ENCODE measurements at regions not wholly inside any gene's neighbourhood (a gene's known extent, or its start where the extent isn't known, plus 50 kb on each side); places are given as distances from the start of the nearest gene placed in this dataset.
"Not testable (repeated sequence)": the region's sequence is repeated elsewhere in the genome, so short reads cannot be mapped to it uniquely, and the experiment has no call there.

DNA sequence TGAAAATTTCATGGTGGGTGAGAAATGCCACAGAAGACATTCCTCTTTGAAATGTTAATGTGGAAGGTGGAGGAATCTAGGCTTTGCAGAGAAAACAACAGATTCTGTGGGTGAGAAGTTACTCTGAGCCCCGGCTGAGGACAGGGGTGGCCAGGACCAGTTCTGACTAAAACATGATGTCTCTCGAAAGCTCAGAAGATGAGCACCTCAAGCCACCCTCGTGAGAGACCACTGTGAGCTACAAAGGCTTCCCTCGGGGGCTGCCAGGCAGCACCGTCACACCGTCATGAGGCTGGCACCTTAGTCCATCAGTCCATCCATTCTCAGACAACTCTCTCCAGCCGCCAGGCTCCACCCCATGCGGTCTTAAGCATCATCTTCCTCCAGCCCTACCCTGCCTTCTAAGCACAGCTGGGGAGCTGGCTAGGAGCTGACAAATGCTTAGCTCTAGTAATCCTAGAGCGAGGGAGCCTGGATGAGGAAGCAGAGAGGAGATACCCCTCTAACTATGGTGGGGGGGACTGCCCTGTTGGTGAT lies 360.5 kb downstream of the SHANK2 start:
- no peak for DNase-seq (ENCODE audit: low read depth in 2 of 2)

DNA sequence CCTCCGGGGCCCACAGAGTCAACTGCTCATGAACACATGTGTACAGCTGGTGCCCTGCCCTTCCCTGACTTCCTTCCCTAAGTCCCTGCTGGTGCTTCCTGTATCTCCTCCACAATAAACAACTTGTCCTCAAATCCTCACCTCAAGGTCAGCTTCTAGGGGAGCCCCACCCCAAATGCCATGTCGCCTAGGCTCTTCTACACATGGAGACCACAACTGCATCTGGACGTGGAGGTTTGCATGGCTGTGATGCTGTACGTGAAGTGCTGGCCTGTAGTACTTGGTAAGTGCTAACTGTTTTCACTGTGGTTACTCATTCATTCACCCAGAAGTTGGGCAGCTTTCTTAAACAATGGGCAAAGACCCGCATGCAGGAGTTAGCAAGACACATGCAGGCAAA lies 359.5 kb downstream of the SHANK2 start:
- DNase-seq (ENCODE audit: low read depth in 2 of 2) = no peak

DNA sequence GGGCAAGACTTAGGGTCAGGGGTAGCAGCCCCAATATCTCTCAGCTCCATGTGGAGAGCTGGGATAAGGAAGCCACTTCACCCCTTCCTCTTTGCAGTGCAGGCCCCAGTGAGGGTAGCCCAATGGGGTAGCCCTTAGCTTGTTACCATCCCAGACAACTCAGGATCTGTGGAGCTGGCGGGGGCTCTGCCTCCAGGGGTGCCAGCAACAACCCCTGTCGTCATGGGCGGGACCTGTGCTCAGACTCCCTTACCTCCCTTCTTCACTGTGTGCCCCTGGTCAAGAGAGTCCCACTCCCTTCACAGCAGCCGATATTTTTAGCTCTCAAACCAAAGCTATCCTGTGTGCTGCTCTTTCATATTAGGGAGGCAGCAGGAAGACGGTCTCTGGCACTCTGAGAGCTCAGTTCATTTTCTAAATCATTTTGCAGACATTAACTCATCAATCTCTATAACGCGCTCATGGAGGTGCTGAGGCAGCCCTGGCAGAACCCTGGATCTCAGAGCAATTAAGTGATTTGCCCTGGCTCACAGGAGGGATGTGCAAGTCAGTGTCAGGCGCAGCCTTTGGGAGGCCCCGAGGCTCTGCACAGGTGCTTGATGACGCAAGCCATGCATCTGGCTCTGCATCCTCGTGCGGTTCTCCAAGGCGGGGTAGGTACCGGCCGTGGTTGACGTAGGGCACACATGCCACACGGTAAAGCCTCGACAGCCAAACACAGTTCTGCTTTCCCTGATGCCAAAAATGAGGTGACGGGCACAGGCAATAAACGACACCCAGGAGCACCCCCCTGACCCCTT lies 357.6 kb downstream of the SHANK2 start:
- no peak for DNase-seq (ENCODE audit: low read depth in 2 of 2)

- DNase-seq (ENCODE audit: low read depth in 2 of 2) = no peak
Measured at GRCh38 chr11:70895366-70895670, 357.1 kb downstream of the SHANK2 start.

- no peak for DNase-seq (ENCODE audit: low read depth in 2 of 2)
Measured at GRCh38 chr11:70897429-70897828, 354.9 kb downstream of the SHANK2 start.

GRCh38 chr11:70899616-70900015 lies 352.8 kb downstream of the SHANK2 start:
- DNase-seq (ENCODE audit: low read depth in 2 of 2) = no peak

DNA sequence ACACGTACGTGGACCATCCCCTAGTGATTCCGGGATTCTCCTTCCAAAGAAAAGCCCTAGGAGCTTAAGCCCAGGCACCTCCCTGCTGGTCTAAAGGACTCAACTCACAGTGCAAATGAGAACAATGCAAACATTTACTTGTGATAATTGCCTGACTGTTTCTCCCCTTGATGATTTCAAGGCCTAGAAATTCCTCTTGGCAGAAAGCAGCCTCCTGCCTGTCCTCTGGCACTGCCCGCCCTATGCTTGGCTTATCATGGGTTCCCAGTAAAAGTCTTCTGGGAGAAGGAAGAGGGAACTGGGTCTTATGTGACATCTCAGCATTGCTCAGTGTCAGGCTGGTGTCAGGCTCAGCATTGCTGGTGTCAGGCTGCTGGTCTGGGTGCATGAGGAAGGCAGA lies 351.8 kb downstream of the SHANK2 start:
- DNase-seq (ENCODE audit: low read depth in 2 of 2) = no peak

- DNase-seq (ENCODE audit: low read depth in 2 of 2) = no peak
Measured at GRCh38 chr11:70901951-70902521, 350.3 kb downstream of the SHANK2 start.

DNA sequence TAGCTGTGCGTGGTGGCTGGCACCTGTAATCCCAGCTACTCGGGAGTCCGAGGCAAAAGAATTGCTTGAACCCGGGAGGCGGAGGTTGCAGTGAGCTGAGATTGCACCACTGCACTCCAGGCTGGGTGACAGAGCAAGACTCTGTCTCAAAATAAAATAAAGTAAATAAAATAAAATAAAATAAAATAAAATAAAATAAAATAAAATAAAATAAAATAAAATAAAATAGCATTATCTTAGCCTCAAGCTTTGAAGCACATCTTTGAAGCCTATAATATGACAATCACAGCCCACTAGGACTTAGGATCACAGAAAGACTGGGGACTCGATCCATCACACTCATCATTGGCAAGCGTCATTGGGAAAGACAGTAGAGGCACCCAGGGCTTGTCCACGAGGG lies 349.1 kb downstream of the SHANK2 start:
- DNase-seq (ENCODE audit: low read depth in 2 of 2) = not testable (repeated sequence)

DNA sequence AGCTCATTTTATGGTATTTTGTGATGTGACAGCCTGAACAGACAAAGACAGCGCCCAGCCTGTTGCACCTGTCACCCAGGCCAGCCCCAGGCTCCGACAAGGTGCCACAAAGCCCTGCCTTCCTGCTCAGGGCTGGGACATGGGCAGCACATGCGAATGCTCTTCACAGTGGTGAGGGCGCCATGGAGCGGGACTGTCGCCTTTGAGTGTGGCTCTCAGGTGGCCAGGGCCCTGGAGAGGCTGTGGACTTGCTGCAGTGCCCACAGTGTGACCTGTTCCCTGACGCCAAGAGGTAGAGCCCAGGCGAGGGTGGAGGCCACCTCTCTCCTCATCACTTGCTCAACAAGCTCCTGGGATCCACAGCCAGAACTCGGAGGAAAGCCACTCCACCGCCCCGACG lies 346.3 kb downstream of the SHANK2 start:
- DNase-seq (ENCODE audit: low read depth in 2 of 2) = no peak

- no peak for DNase-seq (ENCODE audit: low read depth in 2 of 2)
Measured at GRCh38 chr11:70908223-70908622, 344.2 kb downstream of the SHANK2 start.

DNA sequence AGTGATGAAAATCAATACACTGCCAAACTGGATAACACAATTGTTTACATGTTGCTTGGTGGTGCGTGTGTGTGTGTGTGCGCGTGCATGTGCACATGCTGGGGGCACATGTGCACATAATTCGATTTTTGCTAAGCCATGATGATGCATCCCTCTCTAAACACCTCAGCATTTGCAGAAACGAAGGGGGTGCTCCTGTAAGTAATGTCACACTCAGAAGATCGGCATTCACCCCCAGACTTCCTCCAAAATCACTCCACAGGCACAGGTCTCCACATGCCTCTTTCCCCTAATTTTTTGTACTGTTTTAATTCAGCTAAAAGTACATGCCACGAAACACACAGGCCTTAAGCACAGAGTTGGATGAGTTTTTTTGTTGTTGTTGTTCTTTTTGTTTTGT lies 341.5 kb downstream of the SHANK2 start:
- no peak for DNase-seq (ENCODE audit: low read depth in 2 of 2)

DNA sequence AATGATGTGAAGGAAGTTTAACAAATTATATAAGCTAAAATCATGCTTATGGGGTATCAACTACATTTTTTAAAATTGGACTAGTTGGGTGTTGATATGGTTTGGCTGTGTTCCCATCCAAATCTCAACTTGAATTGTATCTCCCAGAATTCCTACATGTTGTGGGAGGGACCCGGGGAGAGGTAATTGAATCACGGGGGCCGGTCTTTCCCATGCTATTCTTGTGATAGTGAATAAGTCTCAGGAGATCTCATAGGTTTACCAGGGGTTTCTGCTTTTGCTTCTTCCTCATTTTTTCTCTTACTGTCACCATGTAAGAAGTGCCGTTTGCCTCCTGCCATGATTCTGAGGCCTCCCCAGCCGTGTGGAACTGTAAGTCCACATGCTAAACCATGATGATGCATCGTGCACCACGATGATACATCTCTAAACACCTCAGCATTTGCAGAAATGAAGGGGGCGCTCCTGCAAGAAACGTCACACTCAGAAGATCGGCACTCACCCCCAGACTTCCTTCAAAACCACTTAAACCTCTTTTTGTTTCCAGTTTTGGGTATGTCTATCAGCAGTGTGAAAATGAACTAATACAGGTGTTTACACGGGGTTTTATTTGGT lies 340.0 kb downstream of the SHANK2 start:
- DNase-seq (ENCODE audit: low read depth in 2 of 2) = peak in 1 of 2 donors; percentile 1

- no peak for DNase-seq (ENCODE audit: low read depth in 2 of 2)
Measured at GRCh38 chr11:70913715-70914231, 338.6 kb downstream of the SHANK2 start.

GRCh38 chr11:70914496-70914895 lies 337.9 kb downstream of the SHANK2 start:
- DNase-seq (ENCODE audit: low read depth in 2 of 2) = no peak

GRCh38 chr11:70915158-70915985 lies 337.0 kb downstream of the SHANK2 start:
- no peak for DNase-seq (ENCODE audit: low read depth in 2 of 2)

DNA sequence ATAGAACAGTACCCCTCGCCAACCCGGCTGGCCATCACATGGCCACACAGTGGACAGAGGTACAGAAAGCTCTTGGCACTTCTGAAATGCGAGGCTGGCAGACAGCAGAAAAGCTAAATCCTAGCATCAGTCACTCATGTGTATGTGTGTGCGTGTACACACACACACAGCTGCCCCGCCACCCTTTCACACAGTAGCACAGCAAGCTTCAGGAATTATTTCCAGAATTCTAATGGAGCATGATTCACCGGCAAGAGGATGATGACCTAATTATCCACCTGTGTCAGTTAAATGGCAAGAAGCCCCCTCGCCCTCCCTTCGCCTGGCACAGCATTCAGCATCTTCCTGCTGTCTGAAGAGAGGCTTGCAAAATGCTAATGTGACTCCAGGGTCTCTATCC lies 336.0 kb downstream of the SHANK2 start:
- no peak for DNase-seq (ENCODE audit: low read depth in 2 of 2)

DNA sequence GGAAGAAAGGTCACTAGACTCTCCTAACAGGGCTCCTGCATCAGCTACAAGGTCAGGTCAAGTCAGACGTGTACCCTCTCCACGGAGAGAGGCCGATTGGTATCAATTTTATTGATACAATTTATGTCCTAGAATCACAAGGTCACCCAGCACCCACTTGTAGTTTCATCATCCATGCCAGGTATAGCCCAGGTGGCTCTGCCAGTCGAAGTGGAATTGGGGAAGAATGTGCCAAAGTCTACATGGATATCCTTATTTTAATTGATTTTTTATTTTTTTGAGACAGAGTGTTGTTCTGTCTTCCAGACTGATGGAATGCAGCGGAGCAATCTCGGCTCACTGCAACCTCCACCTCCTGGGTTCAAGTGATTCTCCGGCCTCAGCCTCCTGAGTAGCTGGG lies 334.1 kb downstream of the SHANK2 start:
- DNase-seq (ENCODE audit: low read depth in 2 of 2) = no peak

DNA sequence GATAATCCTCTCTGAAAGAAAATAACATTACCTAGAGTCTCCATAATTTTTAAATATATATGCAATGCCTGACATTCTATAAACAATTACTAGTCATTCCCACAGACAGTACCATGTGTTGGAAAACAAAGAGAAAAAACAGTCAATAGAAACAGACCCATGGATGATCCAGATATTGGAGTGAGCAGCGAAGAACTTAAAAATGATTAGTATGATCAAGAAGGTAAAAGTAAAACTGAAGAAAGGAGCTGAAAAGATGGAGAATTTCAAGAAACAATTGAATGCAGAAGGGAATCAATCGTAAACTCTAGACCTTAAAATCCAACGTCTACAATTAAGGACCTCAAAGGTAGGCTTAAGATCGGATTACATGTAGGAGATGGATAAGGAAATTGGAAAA lies 330.6 kb downstream of the SHANK2 start:
- DNase-seq (ENCODE audit: low read depth in 2 of 2) = no peak

GRCh38 chr11:70924108-70924507 lies 328.3 kb downstream of the SHANK2 start:
- DNase-seq (ENCODE audit: low read depth in 2 of 2) = no peak

DNA sequence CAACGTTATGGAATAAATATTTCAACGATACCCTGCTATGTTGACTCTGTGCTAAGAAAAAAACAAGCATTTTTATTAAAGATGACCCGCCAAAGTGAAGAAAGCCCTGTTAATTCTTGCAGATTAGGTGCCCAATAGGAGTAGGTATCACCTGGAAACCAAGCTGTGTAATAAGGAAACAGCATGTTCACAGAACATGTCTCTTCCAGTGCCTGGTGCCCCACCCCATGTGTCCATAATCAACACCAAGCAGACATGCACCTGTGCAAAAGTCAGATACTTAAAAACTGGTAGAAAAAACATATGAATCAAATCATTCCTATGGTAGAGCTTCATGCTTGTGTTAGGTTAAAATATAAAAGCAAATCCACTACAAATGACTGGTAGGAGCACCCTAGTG lies 327.1 kb downstream of the SHANK2 start:
- no peak for DNase-seq (ENCODE audit: low read depth in 2 of 2)
